WTC11 (cell line): ENCODE measurements at regions not wholly inside any gene's neighbourhood (a gene's known extent, or its start where the extent isn't known, plus 50 kb on each side); places are given as distances from the start of the nearest gene placed in this dataset.

Experiments used
- AFF4 ChIP-seq: sonication (generic); formaldehyde crosslinking; IDR thresholded peaks from 2 replicates; pipeline ENCODE4 v1.8.1; 2023; ENCODE audit warnings: mild to moderate bottlenecking, missing genetic modification reagents, borderline replicate concordance
- CREB1 ChIP-seq: sonication (generic); formaldehyde crosslinking; IDR thresholded peaks from 2 replicates; pipeline ENCODE4 v1.8.0; 2023; ENCODE audit warnings: mild to moderate bottlenecking, missing genetic modification reagents
- CTCF ChIP-seq: fragments of 200-600 bp; IDR thresholded peaks from 2 replicates; pipeline ENCODE4 v1.8.0; 2022; ENCODE audit warnings: antibody characterized with exemption
- FOXJ3 ChIP-seq: sonication (generic); formaldehyde crosslinking; IDR thresholded peaks from 2 replicates; pipeline ENCODE4 v1.9.0; 2021; ENCODE audit warnings: missing genetic modification reagents, mild to moderate bottlenecking, borderline replicate concordance
- FOXP1 ChIP-seq: sonication (generic); formaldehyde crosslinking; IDR thresholded peaks from 2 replicates; pipeline ENCODE4 v1.8.0; 2022; ENCODE audit warnings: missing genetic modification reagents, mild to moderate bottlenecking, moderate library complexity, borderline replicate concordance
- HMGXB4 ChIP-seq: sonication (generic); formaldehyde crosslinking; IDR thresholded peaks from 2 replicates; pipeline ENCODE4 v1.8.1; 2023; ENCODE audit warnings: mild to moderate bottlenecking, moderate library complexity, missing genetic modification reagents
- RELA ChIP-seq: sonication (generic); formaldehyde crosslinking; IDR thresholded peaks from 2 replicates; pipeline ENCODE4 v1.8.1; 2022; ENCODE audit warnings: missing genetic modification reagents, mild to moderate bottlenecking, borderline replicate concordance
- SP1 ChIP-seq: sonication (generic); formaldehyde crosslinking; conservative IDR thresholded peaks from 2 replicates; pipeline ENCODE4 v1.8.1; 2022; ENCODE audit warnings: missing genetic modification reagents
- TCF7 ChIP-seq: sonication (generic); formaldehyde crosslinking; IDR thresholded peaks from 2 replicates; pipeline ENCODE4 v1.8.0; 2022; ENCODE audit warnings: mild to moderate bottlenecking, low read depth, missing genetic modification reagents, moderate library complexity
- TP53 ChIP-seq: sonication (generic); formaldehyde crosslinking; IDR thresholded peaks from 2 replicates; pipeline ENCODE4 v1.8.1; 2023; ENCODE audit warnings: mild to moderate bottlenecking, missing genetic modification reagents
- USF2 ChIP-seq: sonication (generic); formaldehyde crosslinking; IDR thresholded peaks from 2 replicates; pipeline ENCODE4 v1.8.1; 2023; ENCODE audit warnings: mild to moderate bottlenecking, missing genetic modification reagents, moderate library complexity
- ZNF138 ChIP-seq: sonication (generic); formaldehyde crosslinking; conservative IDR thresholded peaks from 2 replicates; pipeline ENCODE4 v1.8.1; 2022; ENCODE audit warnings: mild to moderate bottlenecking, moderate library complexity, missing genetic modification reagents

GRCh38 chr15:31435261-31435911, 108.8 kb downstream of the KLF13 start:
- TF ChIP-seq CTCF (0 out of 2 replicates have a peak, but pooled peaks have one; percentile 27), TP53 (CRISPR knock-in tag) (no peak), USF2 (CRISPR knock-in tag) (no peak), FOXJ3 (CRISPR knock-in tag) (no peak), RELA (no peak), TCF7 (CRISPR knock-in tag) (no peak), ZNF138 (no peak), AFF4 (CRISPR knock-in tag) (no peak), SP1 (no peak; the same call in 1 of the 2 replicates), FOXP1 (CRISPR knock-in tag) (no peak), HMGXB4 (no peak), CREB1 (CRISPR knock-in tag) (no peak)
